AG09319 (cell line): ENCODE measurements at regions not wholly inside any gene's neighbourhood (a gene's known extent, or its start where the extent isn't known, plus 50 kb on each side); places are given as distances from the start of the nearest gene placed in this dataset.
"Not testable (repeated sequence)": the region's sequence is repeated elsewhere in the genome, so short reads cannot be mapped to it uniquely, and the experiment has no call there.

Source experiments
- DNase-seq: peaks from one replicate; pipeline ENCODE4 v3.0.0-alpha.2; 2010; ENCODE audit warnings: low read depth; ENCODE audit errors: extremely low read depth
- CTCF ChIP-seq: IDR thresholded peaks from 2 replicates; pipeline ENCODE4 v1.5.1; 2011; ENCODE audit warnings: low read depth, mild to moderate bottlenecking, inconsistent platforms, low read length, moderate library complexity

DNA sequence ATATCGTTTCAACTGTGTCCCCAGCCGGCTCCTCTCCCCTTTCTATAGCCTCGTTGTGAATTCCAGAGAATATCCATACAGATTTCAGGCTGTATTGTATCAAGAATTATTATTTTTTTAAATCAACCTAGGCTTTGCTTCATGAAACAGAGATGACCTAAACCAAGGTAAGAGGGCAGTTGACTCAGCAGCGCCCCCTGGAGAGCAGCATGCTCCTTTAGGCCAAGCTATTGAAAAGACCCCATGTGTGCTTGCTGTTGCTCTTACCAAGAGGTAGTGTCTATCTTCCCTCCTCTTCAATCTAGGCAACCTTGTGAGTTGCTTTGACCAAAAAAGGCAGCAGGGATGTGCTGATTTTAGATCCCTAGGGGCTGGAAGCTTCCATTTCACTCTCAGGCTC lies 426.7 kb upstream of the SMIM21 start:
- no peak for TF ChIP-seq CTCF
- DNase-seq = no peak

- DNase-seq = no peak
- TF ChIP-seq CTCF = no peak
These were observed 418.8 kb upstream of the SMIM21 start for GRCh38 chr18:75846321-75846720.

DNA sequence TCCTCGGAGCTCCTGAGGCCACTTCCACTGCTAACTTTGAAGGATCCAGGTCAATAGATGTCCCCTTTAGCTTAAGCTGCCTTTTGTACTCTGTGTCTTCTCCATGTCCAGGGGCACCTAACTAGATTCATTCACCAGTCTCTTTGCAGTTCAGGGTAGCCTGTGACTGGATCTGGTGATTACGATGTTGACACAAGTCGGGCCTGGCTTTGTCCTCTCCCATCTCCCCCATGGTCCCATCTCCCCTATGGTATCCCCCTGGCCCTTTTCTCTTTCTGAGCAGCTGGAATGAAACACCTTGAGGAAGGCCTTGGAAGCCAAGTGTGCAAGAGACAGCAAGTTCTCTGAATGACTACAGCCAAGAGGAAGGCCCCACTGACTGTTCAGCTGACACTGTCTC lies 417.9 kb upstream of the SMIM21 start:
- DNase-seq = no peak
- TF ChIP-seq CTCF = no peak

GRCh38 chr18:75844146-75844545 lies 416.6 kb upstream of the SMIM21 start:
- no peak for DNase-seq
- no peak for TF ChIP-seq CTCF

GRCh38 chr18:75840131-75840530 lies 412.6 kb upstream of the SMIM21 start:
- DNase-seq = no peak
- no peak for TF ChIP-seq CTCF

GRCh38 chr18:75839686-75840085 lies 412.2 kb upstream of the SMIM21 start:
- DNase-seq = not testable (repeated sequence)

DNA sequence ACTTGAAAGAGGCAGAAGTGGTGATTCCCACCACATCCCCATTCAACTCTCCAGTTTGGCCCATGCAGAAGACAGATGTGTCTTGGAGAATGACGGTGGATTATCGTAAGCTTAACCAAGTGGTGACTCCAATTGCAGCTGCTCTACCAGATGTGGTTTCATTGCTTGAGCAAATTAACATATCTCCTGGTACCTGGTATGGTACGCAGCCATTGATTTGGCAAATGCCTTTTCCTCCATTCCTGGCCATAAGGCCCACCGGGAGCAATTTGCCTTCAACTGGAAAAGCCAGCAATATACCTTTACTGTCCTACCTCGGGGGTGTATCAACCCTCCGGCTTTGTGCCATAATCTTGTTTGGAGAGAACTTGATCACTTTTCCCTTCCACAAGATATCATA lies 411.5 kb upstream of the SMIM21 start:
- TF ChIP-seq CTCF = no peak
- DNase-seq = no peak

- DNase-seq = no peak
- no peak for TF ChIP-seq CTCF
These were observed 409.8 kb upstream of the SMIM21 start for GRCh38 chr18:75837316-75837715.
